ENCODE measurements at regions not wholly inside any gene's neighbourhood (a gene's known extent, or its start where the extent isn't known, plus 50 kb on each side); places are given as distances from the start of the nearest gene placed in this dataset.
"Not testable (repeated sequence)": the region's sequence is repeated elsewhere in the genome, so short reads cannot be mapped to it uniquely, and the experiment has no call there.

DNA sequence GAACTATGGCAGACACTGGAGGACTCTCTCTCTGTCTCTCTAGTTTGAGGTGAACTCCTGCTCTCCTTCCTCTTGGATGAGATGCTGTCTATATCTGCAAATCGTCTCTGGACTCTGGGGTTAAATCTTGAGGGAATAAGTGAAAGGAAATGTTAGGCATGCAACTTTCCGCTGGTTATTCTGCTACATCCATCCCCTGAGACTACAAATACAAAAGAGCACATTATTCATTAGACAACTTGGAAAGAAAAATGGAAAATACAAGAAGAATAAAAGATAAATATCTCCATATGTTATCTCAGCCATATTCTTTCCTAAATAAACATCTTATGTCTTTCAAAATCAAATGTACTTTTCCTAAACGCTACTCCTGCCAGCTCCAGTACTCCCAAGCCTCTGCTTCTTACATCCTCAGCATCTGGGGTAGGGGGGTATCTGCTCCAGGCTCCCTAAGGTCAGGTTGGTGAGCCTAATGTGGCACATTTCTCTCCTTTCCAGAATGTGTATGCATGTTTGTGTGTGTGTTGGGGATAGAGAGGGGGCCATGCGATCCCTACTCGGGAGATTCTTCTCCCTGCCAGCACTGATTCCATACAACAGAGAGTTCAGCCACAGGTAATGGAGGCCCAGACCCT lies 102.9 kb upstream of the FSCB start:
- Mint-ChIP-seq H3K4me1 (ENCODE audit: low read depth in 2 of 2) (no peaks in the 10 kb centered on the region), H3K27ac (no peak overlapping the region), H3K4me3 (no peak overlapping the region), H3K27me3 (no peaks in the 10 kb centered on the region), H3K36me3 (ENCODE audit: insufficient read depth) (no peaks in the 10 kb centered on the region), H3K9me3 (peaks cover 0 to 1% of the 10 kb centered on the region in 2 donors)
- ATAC-seq (replicated peaks) (no peak), DNase-seq (no peak)

DNA sequence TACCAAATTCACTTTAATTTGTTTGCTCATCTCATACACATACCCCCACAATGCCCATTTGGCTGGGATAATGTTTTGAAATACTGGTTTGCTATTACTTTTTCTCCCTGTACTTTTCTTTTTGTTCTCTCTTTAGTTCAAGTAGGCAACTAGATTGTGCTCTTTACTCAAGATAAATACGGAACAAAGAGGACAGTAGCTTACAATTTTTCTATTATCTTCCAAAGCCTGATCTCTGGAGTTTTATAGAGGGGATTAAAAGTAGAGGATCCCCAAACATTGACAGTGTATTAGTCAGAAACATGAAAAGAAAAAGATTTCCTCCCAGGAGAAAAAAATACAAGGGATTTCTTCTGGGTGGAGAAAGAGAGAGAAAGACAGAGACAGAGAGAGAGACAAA lies 102.1 kb upstream of the FSCB start:
- Mint-ChIP-seq H3K9me3 (peaks cover 0 to 1% of the 10 kb centered on the region in 2 donors), H3K36me3 (ENCODE audit: insufficient read depth) (no peaks in the 10 kb centered on the region), H3K4me1 (ENCODE audit: low read depth in 2 of 2) (no peaks in the 10 kb centered on the region), H3K27ac (no peak overlapping the region), H3K27me3 (no peaks in the 10 kb centered on the region), H3K4me3 (no peak overlapping the region)
- no peak for ATAC-seq (replicated peaks)
- DNase-seq = no peak

DNA sequence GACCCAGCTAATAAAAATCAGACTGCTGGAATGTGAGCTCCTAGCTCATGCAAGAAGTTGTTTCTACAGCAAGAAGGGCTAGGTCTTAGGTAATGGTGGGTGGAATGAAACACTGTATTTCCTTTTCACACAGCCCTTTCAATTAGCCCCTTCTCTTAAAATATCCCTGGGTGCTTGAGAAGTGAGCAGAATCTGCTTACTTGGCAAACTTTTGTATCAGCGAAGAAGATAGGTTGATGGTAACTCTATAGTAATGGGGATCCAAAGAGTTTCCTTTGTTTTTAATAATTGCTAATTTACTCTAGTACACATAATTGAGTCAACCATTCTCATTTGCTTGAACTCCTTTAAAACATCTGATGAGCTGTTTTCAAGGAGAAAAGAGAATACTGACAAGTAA lies 100.6 kb upstream of the FSCB start:
- ATAC-seq (replicated peaks) (no peak), DNase-seq (no peak)
- Mint-ChIP-seq H3K4me1 (ENCODE audit: low read depth in 2 of 2) (no peaks in the 10 kb centered on the region), H3K27me3 (no peaks in the 10 kb centered on the region), H3K4me3 (no peak overlapping the region), H3K36me3 (ENCODE audit: insufficient read depth) (no peaks in the 10 kb centered on the region), H3K27ac (no peak overlapping the region), H3K9me3 (peaks cover 0 to 1% of the 10 kb centered on the region in 2 donors)

DNA sequence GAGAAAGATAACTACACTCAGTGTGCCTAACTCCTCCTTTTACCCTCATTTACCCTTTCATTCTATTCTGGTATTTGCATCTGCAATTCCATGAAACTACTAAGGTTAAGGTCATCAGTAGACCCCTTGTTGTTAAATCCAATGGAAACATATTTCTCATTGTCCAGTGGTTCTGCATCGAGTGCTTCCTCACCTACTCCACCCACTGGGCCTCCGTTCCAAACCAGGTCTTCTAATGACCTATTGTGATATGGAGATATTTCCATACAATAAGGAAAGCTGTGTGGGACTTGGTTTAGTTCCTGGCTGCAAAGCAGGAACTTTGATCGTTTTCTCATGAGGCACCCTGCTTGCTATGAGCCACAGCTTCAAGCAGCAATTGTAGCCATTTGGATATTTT lies 99.5 kb upstream of the FSCB start:
- Mint-ChIP-seq H3K4me3 (no peak overlapping the region), H3K4me1 (ENCODE audit: low read depth in 2 of 2) (no peaks in the 10 kb centered on the region), H3K36me3 (ENCODE audit: insufficient read depth) (no peaks in the 10 kb centered on the region), H3K27me3 (no peaks in the 10 kb centered on the region), H3K27ac (no peak overlapping the region), H3K9me3 (peaks cover 0 to 1% of the 10 kb centered on the region in 2 donors)
- DNase-seq (no peak), ATAC-seq (replicated peaks) (no peak)

- H3K4me1 Mint-ChIP-seq (ENCODE audit: low read depth in 2 of 2); H3K4me3 Mint-ChIP-seq; H3K27me3 Mint-ChIP-seq; H3K36me3 Mint-ChIP-seq (ENCODE audit: insufficient read depth); DNase-seq; ATAC-seq (replicated peaks); H3K9me3 Mint-ChIP-seq; H3K27ac Mint-ChIP-seq: not testable (repeated sequence)
These were observed 94.2 kb upstream of the FSCB start for GRCh38 chr14:44601266-44601665.

GRCh38 chr14:44589180-44589579 lies 82.1 kb upstream of the FSCB start:
- Mint-ChIP-seq H3K4me1 (ENCODE audit: low read depth in 2 of 2) (no peaks in the 10 kb centered on the region), H3K9me3 (peaks cover 0 to 4% of the 10 kb centered on the region in 2 donors), H3K27ac (no peak overlapping the region), H3K4me3 (no peak overlapping the region), H3K36me3 (ENCODE audit: insufficient read depth) (no peaks in the 10 kb centered on the region), H3K27me3 (no peaks in the 10 kb centered on the region)
- DNase-seq = no peak
- ATAC-seq (replicated peaks) = no peak

DNA sequence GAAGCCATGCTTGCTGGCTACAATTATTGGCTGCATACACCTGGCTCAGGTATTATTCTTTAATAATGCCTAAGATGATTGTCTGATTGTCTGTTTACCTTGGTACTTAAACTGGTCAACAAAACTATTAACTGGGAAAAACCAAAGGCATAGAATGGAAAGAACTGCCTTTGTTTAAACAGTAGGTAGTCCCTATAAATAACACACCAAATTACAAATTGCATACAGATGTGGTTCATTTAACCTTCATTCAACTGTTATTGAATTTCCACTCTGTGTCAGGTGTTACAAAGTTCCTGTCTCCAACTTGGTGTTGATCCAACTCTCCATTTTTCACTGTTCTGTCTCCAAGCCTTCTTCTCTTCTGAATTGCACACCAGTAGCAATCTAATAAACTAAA lies 79.8 kb upstream of the FSCB start:
- ATAC-seq (replicated peaks) (no peak), DNase-seq (no peak)
- Mint-ChIP-seq H3K4me3 (no peak overlapping the region), H3K27me3 (no peaks in the 10 kb centered on the region), H3K36me3 (ENCODE audit: insufficient read depth) (no peaks in the 10 kb centered on the region), H3K9me3 (peaks cover 4 to 9% of the 10 kb centered on the region in 2 donors), H3K4me1 (ENCODE audit: low read depth in 2 of 2) (no peaks in the 10 kb centered on the region), H3K27ac (no peak overlapping the region)

DNA sequence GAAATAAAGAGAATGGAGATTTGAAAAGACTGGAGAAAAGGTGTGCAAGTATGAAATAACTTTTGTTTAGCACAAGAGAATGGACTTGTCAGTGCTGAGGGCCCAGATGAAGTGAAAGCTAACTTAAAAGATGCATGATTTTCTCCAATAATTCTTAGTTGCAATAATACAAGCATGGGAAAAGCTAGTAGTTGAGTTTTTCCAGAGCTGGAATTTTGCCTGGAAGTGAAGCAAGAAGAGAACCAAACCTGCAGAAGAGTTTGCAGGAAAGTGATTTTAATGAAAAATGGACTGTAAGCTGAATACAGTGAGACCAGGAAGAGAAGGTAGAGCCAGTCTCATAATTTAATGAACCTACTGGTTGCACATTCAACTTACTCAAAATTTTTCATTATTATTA lies 69.3 kb upstream of the FSCB start:
- Mint-ChIP-seq H3K9me3 (peaks cover under 1 to 8% of the 10 kb centered on the region in 2 donors), H3K4me1 (ENCODE audit: low read depth in 2 of 2) (no peaks in the 10 kb centered on the region), H3K36me3 (ENCODE audit: insufficient read depth) (no peaks in the 10 kb centered on the region), H3K27ac (no peak overlapping the region), H3K4me3 (no peak overlapping the region), H3K27me3 (no peaks in the 10 kb centered on the region)
- ATAC-seq (replicated peaks) = no peak
- DNase-seq = no peak

DNA sequence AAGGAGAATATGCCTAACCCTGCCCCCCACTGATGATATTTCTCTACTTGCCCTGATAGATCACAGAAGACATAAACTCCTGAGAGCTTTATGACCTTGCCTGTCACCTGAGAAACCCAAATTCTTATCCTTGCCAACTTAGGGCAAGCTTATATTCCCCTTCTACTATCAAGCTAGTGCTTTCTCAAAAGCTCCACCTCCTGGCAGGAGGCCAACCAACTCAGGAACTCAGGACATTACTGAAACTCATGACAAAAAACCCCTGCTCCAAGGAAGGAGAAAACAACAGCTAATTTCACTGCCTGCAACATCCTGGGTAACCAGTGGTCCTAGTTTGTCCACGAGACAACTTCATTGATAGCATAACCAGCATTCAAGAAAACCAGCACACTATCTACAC lies 60.9 kb upstream of the FSCB start:
- H3K4me3 Mint-ChIP-seq = no peak overlapping the region
- no peaks in the 10 kb centered on the region for H3K27me3 Mint-ChIP-seq
- H3K4me1 Mint-ChIP-seq (ENCODE audit: low read depth in 2 of 2) = no peaks in the 10 kb centered on the region
- DNase-seq (no peak), ATAC-seq (replicated peaks) (no peak)
- no peak overlapping the region for H3K27ac Mint-ChIP-seq
- H3K9me3 Mint-ChIP-seq = peaks cover 4 to 16% of the 10 kb centered on the region in 2 donors
- no peaks in the 10 kb centered on the region for H3K36me3 Mint-ChIP-seq (ENCODE audit: insufficient read depth)

DNA sequence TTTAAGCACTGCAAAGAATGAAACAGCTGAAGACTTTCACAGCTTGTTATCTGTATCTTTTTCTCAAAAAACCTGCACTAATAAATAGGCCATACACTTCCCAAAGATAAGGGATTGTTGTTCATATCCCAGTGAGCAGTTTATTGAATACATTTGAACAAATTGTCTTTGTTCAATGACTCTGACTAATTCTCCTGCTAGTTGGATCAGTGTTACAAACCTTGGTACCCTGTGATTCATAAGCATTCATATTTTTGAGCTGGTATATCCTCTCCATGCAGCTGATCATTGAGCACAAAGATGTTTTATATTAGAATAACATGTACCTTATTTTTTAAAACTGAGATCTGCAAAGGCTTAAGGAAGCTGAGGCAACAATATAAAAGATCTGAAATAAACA lies 58.9 kb upstream of the FSCB start:
- Mint-ChIP-seq H3K4me3 (no peak overlapping the region), H3K4me1 (ENCODE audit: low read depth in 2 of 2) (no peaks in the 10 kb centered on the region), H3K27ac (no peak overlapping the region)

GRCh38 chr14:44564908-44565307 lies 57.8 kb upstream of the FSCB start:
- Mint-ChIP-seq H3K36me3 (ENCODE audit: insufficient read depth) (no peaks in the 10 kb centered on the region), H3K27me3 (no peaks in the 10 kb centered on the region), H3K9me3 (peaks cover 6 to 7% of the 10 kb centered on the region in 2 donors), H3K4me3 (no peak overlapping the region), H3K4me1 (ENCODE audit: low read depth in 2 of 2) (no peaks in the 10 kb centered on the region), H3K27ac (no peak overlapping the region)
- no peak for ATAC-seq (replicated peaks)
- no peak for DNase-seq

More for the DNA sequence above, 58.9 kb upstream of the FSCB start:
- peaks cover 4 to 12% of the 10 kb centered on the region in 2 donors for H3K9me3 Mint-ChIP-seq
- no peaks in the 10 kb centered on the region for H3K27me3 Mint-ChIP-seq
- H3K36me3 Mint-ChIP-seq (ENCODE audit: insufficient read depth) = no peaks in the 10 kb centered on the region
- no peak for DNase-seq
- no peak for ATAC-seq (replicated peaks)

Measured in effector memory CD8-positive, alpha-beta T cell (primary cell).